Left hindlimb (tissue), 1 donor: ENCODE measurements at regions not wholly inside any gene's neighbourhood (a gene's known extent, or its start where the extent isn't known, plus 50 kb on each side); places are given as distances from the start of the nearest gene placed in this dataset.
A peak's percentile ranks its signal among the peaks of the same experiment; 100 is the strongest.

Source experiments
- DNase-seq: peaks from one replicate; pipeline ENCODE4 v3.0.0-alpha.2; 2018

- no peak for DNase-seq
These were observed 195.1 kb upstream of the FMN2 start for GRCh38 chr1:239896569-239896968.

GRCh38 chr1:239896980-239897379 lies 194.7 kb upstream of the FMN2 start:
- no peak for DNase-seq

DNA sequence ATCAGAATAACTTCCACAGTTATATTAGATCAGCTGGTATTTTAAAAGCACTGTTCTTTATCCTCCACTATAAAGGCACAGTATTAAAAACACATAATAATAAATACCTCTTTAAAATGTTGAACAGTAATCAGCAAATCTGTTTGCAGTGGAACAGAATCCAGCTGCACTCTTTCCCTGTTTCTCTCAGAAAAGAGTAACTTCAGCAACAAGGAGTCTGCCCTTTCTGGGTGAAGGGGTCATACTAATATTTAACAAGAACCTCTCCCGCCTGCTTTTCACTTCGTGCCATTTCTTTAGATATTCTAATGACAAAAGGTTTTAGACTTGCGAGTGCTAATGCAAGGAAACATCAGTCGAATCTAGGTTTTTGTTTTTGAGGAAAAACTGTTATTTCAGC lies 194.2 kb upstream of the FMN2 start:
- no peak for DNase-seq

DNA sequence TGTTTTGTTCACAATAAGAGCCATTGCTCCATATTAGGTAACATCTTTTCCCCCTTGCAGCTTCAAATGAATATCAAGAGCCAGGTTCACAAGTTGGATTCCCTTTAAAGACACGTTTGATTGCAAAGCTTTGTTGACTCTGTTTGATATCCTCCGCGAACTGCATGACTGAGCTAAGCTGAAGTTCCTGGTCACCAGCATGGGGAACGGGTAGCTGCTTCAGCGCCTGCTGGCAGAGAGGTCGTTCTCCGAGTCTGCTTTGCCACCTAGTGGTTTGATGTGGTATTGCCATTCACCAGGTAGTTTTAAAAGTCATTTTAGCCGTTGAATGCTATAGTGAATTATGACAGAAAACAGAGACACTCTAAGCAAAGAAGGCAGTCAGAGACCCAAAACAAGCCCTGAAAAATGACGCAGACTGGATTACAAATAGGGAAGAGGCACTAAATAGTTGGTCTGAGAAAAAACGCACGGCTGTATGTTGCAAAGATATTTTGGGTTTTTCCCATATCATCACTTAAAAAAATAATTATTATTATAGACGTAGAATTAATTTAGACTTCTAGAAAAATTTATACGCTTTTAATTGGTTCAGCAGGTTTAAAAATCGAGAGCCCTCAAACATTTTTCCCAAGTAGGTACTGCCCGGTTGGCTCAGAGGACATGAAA lies 193.5 kb upstream of the FMN2 start:
- DNase-seq, result peak; percentile 84

DNA sequence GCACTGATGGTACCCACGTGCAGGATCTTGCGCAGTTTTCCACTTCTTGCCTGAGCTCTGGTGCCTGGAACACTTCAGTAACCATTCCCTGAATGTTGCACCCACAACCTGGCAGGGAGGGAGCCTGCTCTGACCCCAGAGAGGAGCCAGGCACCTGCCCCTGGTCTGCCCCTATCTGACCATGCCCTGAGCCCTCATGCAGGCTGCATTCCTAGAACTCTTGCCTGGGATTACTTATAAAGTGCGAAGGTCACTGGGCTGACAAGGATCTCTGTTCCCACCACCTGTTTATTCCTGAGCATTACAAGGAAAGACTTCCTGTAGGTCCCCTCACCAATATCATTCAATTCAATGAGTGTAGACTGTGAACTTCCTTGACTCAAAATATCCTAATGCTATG lies 191.9 kb upstream of the FMN2 start:
- DNase-seq, result no peak

- no peak for DNase-seq
These were observed 185.3 kb upstream of the FMN2 start for GRCh38 chr1:239906394-239906793.

- DNase-seq, result no peak
These were observed 181.8 kb upstream of the FMN2 start for GRCh38 chr1:239909898-239910297.

DNA sequence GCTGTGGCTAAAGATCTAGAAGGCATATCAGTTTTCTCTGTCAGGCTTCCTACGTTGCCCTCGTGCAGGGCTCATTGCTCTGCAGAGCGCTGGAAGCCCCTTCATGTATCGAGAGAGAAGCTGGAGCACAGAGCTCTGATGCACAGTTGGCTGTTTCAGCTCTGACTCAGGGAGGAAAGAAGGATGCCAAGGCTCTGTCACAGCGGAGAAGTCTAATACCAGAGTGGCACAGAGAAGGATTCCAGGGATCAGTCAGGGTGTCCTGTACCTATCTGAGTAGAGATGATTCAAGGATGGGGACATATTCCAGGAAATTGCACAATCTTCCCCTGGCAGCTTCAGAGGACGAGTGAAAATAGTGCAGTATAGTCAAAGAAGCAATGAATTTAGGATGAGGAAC lies 179.2 kb upstream of the FMN2 start:
- no peak for DNase-seq

- DNase-seq, result no peak
These were observed 178.5 kb upstream of the FMN2 start for GRCh38 chr1:239913141-239913585.

- no peak for DNase-seq
These were observed 176.9 kb upstream of the FMN2 start for GRCh38 chr1:239914751-239915231.

- DNase-seq, result no peak
These were observed 173.0 kb upstream of the FMN2 start for GRCh38 chr1:239918634-239919033.

DNA sequence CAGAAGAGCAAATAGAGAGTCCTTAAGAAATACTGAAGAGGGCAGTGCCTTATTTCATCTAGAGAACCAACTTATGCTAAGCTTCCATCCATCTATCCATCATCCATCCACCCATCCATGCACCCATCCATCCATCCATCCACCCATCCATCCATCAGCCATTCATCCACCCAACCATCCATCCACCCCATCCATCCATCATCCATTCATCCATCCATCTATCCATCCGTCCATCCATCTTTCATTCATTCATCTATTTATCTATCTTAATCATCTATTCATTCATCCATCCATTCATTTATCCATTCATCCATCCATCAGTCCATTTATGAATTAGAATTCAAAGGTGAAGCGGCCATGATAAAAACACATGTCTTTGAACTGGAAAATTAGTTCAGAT lies 171.5 kb upstream of the FMN2 start:
- DNase-seq, result no peak

GRCh38 chr1:239922778-239923522 lies 168.7 kb upstream of the FMN2 start:
- no peak for DNase-seq

DNA sequence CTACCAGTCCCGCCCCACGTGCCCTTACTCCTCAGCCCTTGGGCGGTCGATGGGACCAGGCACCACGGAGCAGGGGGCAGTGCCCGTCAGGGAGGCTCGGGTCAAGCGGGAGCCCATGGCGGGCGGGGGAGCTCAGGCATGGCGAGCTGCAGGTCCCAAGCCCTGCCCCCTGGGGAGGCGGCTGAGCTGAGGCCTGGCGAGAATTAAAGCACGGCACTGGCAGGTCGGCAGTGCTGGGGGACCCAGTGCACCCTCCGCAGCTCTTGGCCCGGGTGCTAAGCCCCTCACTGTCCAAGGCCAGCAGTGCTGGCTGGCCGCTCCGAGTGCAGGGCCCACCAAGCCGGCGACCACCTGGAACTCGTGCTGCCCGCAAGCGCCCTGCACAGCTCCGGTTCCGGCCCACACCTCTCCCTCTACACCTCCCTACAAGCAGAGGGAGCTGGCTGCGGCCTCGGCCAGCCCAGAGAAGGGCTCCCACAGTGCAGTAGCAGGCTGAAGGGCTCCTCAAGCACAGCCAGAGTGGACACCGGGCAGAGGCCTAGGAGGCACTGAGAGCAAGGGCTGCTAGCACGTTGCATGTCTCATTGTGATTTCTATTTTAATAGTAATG lies 166.8 kb upstream of the FMN2 start:
- DNase-seq, result no peak

DNA sequence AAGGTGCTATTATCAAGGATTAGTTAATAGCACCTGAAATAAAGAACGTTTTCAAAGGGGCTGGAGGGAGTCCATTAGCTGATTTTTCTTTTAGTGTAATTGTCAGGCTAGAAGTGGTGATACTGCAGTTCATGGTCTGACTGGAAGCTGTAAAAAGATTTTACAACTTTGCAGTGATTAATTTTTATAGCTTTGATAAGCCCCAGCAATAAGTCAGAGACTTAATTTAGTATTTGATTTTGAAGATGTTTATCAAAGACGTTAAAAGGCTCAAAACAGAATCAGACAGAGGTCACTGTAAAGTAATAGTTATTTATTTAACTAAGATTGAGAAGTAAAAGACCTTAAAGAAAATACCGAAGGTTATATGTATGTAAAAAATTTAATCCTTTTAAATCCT lies 165.5 kb upstream of the FMN2 start:
- DNase-seq, result no peak

DNA sequence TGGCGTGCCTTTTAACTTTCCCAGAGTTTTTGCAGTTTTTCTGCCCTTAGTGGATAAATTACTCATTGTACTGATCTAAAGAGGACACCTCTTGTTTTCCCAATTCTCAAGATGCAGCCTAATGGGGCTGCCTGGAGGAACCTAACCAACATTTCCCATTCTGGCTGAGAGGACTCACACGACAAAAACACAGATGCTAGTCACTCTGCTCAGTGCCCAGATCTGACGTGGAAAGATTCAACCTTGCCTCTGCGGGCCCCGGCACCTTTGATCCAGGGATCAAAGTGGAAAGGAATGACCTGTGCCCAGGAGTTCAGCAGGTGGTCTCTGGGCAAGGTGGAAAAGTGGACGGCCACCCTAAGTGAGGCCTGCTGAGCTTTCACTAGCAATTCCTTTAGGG lies 162.4 kb upstream of the FMN2 start:
- no peak for DNase-seq

DNA sequence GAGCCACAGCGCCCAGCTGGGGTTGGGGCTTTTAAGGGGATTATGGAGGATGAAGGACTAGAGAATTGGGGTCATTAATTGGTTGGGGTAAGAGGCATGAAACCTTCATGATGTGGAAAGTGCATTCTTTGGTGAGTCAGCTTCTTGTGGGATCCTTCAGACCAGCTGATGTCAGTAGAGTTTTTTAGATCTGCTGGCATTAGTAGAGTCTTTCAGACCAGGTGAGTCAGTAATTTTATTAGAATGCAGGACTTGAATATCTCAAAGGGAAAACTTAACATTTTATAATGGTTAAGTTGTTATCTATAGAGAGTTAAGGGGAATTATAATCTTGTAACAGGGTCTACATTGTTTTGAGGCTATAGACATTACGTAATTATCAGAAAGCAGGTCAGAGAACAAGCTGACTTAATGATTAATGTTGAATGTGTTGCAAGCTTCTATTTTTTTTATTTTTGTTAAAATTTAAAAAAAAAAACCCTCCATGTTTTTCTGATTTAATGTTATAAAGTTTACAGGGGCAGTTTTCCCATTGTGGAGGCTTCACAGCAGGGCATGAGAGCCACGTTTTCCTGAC lies 160.9 kb upstream of the FMN2 start:
- no peak for DNase-seq

DNA sequence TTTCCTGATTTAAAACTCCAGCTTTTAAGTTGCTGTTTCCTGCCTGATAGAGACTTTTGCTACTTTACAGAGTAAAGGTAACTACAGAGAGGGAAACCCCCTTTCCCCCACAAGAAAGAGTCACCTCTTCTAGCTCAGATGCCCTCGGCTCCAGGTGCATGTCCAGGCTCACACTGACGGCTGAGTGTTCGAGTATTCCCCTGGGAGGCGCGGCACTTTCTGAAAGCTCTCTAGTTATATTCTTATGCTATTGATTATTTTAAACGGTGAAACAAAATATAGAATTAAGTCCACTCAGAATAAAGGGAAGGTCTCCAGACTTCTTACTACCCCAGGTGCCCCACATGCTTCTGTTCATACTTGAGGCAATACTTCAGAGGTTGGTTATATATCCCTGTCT lies 160.3 kb upstream of the FMN2 start:
- no peak for DNase-seq

GRCh38 chr1:239939602-239940001 lies 152.1 kb upstream of the FMN2 start:
- no peak for DNase-seq

- DNase-seq, result no peak
These were observed 147.9 kb upstream of the FMN2 start for GRCh38 chr1:239943761-239944160.

DNA sequence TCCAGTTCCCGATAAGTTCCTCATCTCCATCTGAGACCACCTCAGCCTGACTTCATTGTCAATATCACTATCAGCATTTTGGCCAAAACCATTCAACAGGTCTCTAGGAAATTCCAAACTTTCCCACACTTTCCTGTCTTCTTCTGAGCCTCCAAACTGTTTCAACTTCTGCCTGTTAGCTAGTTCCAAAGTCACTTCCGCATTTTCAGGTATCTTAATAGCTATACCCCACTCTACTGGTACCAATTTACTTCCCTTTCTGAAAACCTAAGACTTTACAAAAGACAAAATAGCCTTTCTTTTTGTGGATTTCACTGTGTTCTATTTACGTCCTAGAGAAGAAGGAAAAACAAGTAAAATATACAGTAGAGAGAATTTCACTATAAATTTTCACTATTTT lies 147.0 kb upstream of the FMN2 start:
- DNase-seq, result no peak

GRCh38 chr1:239947801-239948200 lies 143.9 kb upstream of the FMN2 start:
- DNase-seq, result no peak

GRCh38 chr1:239951511-239952140 lies 140.1 kb upstream of the FMN2 start:
- DNase-seq, result no peak
